GM04504 (cell line): ENCODE measurements at regions not wholly inside any gene's neighbourhood (a gene's known extent, or its start where the extent isn't known, plus 50 kb on each side); places are given as distances from the start of the nearest gene placed in this dataset.
"Not testable (repeated sequence)": the region's sequence is repeated elsewhere in the genome, so short reads cannot be mapped to it uniquely, and the experiment has no call there.

Source experiments
- DNase-seq: peaks from one replicate; pipeline ENCODE4 v3.0.0-alpha.2; 2012; ENCODE audit warnings: low read depth

DNA sequence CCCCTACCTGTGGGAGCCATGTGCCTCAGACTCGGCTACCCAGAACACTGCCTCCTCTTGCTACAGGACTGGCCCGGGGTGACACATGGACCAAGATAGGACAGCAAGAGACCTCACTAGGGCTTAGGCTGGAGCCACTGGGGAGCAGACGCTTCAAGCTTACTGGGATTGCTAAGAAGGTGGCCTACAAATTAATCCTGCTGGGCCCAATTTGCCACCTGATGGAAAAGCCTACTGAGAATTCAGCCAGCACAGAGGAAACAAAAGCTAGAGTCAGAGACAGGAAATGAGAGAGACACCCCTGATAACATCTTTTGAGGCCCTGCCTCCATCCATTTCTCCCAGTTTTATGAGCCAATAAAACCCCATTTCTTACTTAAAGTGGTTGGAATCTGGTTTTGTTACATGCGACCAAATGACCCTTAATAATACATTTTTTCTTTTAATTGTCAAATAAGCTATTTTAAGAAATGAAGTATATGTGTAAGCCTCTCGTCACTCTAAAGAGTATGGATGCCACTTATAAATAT, 282.1 kb downstream of the CXCL12 start:
- no peak for DNase-seq

DNA sequence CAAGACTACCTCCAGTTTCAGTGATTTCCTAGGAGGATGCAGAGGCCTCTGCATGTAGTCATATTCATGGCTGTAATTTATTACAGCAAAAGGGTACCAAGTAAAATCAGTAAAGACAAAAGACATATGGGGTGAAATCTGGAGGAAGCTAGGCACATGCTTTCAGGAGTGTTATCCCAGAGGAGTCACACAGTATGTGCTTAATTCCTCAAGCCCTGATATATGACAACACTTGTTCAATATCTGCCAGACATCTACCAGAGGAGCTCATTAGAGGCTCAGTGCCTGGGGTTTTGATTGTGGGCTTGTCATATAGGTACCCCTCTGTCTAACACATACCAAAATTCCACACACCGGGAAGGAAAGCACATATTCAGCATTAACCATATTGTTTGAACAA, 283.8 kb downstream of the CXCL12 start:
- no peak for DNase-seq

DNA sequence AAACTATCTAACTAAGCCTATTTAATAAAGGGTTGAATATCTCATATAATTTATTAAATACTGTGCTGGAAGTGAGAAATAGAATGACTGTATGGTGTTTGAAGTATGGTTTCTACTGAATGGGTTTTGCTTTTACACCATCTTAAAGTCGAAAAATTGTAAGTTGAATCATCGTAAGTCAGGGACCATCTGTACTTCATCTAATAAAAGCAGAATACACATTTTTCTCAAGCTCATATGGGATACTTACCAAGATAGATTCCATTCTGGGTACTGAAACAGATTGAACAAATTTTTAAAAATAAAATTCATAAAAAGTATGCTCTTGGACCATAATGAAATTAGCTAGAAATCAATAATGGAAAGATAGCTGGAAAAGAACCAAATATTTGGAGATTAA, 285.4 kb downstream of the CXCL12 start:
- no peak for DNase-seq

DNA sequence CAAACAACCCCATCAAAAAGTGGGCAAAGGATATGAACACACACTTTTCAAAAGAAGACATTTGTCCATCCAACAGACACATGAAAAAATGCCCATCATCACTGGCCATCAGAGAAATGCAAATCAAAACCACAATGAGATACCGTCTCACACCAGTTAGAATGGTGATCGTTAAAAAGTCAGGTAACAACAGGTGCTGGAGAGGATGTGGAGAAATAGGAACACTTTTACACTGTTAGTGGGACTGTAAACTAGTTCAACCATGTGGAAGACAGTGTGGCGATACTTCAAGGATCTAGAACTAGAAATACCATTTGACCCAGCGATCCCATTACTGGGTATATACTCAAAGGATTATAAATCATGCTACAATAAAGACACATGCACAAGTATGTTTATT, 288.7 kb downstream of the CXCL12 start:
- DNase-seq, result not testable (repeated sequence)

DNA sequence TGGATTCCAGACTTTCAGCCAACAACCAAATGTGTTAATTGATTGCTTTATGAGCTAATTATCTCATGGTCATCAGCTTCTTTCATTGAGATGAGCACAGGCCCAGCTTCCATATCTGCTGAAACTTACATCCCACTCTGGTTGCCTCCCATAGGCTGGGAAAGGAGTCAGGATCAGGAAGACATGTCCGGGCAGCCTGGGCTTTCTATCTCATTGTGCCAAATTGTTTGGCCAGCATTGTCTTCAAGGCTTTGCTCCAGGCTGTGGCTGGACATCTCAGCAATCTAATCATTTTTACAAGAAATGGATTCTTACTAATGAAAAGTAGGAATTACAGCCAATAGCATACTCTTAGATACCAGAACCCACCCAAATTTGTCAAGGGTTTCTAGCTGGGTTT, 295.2 kb downstream of the CXCL12 start:
- no peak for DNase-seq

DNA sequence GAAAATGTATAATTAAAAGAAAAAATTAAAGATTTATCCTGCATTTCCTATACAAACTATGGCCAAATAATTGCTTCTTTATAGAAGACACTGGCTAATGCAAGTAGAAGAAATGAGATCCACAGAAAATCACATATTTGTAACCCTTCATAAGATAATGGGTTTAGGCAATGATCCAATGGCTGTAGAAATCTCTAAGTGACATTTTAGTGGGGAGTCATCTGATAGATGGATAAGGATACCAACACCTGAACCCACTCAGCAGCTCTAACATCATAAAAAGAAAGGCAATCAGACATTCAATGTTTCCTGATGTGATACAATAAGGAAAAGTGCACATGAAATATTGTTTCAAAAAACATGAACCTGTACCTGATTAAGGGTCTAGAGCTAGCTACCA, 297.5 kb downstream of the CXCL12 start:
- DNase-seq, result no peak

DNA sequence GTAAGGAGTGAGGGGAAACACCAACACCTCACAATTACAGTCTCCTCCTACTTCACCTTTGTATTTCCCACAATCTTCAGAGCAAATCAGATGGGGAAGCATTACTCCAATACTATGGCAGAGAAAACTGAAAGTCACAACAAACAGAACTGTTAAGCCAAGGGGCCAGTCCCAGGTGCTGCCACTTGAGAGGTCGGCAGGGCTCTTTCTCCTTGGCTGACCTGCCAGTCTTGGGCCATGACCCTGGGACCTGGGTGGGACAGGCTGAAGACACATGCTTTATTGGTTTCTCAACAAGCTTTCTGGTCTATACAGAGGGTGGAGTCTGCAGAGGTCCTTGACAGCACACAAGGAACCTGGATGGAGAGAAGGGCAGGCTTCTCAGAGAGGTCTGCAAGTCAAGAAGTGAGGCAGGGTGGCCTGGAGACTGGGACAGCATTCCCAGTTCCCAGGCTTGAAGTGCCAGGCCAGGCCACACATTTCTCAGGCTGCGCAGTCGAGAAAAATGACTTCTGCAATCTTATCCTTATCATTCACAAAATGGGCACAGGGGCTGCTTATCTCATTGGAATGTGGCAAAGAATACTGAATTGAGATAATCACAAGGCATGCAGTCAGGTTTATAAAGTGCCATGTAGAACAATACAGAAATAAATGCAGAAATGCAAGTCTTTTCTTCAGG, 301.0 kb downstream of the CXCL12 start:
- no peak for DNase-seq

DNA sequence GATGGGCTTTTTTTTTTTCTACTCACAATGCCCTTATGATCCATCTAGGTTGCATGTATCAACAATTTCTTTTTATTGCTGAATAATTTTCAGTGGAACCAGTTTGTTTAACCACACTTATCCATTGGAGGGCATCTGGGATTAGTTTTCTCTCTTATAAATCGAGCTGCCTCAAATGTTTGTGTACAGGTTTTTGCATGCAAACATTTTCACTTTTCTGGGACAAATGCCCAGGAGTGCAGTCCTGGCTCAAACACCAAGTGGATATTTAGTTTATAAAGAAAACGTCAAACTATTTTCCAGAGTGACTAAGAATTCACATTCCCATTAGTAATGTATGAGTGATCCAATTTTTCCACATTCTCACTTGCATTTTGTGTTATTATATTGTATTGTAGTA, 313.4 kb downstream of the CXCL12 start:
- peak; percentile 89 for DNase-seq

DNA sequence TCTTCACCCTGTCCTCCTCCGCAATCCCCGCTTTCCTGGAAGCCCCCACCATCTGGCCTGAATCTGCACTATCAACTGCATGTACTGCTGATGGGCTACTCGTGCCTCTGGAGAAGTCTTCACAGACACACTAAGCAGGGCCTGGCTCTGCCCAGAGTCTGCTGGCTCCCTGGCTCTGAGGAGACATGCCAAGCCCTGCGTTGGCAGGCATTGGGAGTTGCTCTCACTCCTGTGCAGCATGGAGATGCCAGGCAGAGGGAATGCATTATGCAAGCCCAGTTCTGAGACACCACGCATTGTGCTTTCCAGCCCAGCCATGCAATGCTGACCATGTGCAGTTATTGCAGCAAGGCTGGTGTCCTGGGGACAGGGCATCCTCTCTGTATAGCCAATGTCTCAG, 314.6 kb downstream of the CXCL12 start:
- DNase-seq, result no peak

DNA sequence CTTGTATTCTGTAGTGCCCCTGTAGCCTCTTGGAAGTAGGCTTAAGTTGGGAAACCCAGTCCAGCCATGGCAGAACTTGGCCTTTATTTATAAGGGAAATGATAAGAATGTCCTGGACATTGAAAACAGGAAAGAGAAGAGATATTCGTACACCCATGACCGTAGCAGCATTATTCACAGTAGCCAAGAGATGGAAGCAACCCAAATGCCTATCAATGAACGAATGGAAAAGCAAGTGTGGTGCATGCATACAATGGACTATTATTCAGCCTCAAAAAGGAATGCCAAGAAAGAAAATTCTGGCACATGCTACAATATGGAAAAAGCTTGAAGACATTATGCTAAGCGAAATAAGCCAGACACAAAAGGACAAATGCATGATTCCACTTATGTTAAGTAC, 315.3 kb downstream of the CXCL12 start:
- no peak for DNase-seq

DNA sequence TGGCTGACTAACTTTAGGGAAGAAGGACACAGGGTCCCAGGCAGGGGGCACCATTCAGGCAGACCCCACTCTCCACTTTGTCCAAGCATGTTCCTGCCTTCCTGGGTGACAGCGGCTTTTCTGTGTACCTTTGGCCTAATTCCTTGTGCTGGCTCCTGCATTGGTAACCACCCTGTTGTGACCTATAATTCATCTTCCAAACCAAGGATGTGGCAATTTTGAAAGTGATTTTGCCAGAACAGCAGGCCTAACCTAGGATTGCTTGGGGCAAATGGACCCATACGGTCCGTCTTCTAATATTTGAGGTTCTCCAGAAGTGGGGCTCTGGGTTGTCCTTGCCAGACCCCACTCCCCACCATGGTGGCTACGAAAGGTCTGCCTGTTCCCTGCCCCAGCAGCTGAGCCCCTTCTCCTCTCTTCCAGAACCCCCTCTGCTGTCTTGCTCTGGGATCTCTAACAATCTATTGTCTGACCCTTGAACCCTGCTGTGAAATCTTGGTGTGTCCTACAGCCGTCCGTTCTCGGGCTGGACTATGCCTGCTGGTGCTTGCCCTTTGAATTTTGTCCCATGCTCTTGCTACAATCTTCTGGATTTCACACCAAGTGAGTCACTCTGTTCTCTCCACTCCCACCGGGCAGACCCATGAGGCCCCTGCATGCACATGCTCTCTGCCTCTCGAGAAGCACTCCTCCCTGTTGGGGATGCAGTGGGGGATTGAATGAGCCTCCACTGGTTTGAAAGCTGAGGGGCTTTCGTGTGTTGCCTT, 316.0 kb downstream of the CXCL12 start:
- no peak for DNase-seq

DNA sequence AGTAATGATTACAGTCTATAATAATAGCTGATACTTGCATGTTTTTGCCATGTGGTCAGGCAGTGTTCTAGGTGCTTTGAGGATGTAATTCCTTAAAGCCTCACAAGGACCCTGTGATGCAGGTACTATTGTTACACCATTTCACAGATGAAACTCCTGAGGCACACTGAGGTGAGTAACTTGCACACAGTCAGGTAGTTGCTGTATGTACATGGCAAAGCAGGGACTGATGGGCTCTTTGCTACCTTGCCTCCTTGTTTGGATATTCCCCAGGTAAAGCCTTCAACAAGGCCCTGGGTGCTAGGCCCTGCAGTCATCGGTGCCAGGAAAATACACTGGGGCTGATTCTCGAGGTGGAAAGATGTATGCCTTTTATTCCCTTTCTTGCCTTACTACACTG, 317.5 kb downstream of the CXCL12 start:
- DNase-seq, result no peak

DNA sequence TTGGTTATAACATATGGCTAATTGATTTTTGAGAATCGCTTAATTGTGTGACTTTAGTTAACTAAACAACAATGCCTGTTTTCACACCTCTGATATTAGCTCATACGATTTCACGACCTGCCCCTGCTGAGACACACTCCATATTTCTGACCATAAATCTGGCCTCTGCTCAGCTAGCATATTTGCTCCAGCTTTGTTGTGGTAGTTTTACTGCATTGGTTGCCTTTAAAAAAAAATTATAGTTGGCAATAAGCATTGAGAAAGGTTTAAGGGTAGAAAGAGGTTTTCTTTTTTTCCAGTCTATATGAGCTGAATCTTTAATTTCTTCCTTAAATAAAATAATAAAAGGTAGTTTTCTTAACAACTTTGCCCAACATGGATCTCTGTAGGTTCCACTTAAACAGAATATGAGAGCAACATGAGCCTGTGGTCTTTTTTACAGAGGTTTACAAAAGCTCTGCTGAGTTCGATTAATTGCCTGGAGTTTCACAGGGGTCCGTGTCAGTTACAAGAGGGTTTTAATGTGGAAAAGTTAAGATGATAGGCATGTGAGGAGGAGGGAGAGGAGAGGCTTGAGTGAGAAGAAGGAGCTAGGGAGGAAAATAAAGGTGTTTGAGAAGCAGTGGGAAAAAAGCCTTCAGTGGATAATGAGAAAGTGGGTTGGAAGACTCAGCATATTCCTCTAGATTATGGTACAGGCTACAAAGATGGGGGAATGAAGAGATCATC, 318.2 kb downstream of the CXCL12 start:
- no peak for DNase-seq

DNA sequence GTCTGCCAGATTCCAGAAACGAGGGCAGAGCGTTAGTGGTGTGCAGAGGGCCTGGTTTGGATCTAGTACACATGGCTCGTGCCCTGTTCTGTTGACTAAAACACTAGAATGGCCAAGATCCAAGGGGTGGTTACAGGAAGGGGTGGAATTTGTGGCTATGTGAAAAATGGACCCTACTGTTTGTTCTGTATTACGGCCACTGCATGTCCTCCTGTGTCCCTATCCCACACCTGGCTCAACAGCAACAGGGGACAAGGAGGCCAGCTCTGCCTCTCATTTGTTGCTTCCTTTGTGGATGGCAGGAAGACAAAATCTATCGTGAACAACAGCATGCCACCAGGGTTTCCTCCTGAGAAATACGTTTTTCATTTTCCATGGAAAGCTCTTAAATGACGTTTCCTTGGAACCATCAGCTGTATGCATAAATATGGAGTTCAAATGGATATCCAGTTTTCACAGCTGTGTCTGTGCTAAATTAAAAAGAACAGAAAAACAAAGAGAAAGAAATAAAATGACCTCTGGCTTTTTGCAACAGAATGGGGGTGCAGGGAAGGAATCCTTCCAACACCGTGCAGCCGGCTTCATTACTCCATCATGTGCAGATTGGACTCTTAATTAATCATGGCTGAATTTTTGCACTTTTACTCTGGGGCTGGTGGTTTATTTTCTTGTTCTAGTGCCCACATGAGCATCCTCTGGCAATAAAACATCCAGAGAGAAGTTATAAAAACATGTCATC, 318.9 kb downstream of the CXCL12 start:
- no peak for DNase-seq

DNA sequence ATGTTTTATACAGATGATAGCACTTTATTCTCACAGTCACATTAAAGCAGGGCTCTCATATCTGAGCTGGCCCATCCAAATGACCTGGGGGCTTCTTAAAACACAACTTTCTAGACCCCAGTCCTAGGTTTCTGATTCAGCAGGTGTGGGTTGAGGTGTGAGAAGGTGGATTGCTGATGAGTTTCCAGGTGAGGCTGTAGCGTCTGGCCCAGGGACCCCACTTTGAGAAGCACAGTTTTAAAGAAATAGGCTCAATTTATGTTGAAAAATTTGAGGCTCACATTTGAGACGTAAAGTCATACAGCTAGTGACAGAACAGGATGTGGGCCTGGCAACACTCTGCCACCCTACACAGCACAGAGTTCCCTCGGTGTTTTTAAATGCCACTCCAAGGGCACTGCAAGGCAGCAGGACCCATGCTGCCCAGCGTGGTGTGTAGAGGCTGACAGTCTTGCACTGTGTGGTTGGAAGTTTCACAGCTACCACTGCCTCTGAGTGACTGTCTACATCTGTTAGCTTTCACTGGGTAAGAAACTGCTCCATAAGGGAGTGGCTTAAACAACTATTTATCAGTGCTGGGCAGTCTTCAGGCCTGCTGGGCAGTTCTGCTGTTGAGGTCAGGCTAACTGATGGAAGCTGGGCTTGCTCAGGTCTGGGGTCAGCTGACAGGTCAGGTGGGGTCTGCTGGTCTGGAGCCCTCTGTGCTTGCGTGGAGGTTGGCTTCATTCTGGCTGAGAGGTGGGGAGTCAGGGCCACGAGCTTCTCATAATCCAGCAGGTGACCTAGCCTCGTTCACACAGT, 319.7 kb downstream of the CXCL12 start:
- DNase-seq, result no peak

DNA sequence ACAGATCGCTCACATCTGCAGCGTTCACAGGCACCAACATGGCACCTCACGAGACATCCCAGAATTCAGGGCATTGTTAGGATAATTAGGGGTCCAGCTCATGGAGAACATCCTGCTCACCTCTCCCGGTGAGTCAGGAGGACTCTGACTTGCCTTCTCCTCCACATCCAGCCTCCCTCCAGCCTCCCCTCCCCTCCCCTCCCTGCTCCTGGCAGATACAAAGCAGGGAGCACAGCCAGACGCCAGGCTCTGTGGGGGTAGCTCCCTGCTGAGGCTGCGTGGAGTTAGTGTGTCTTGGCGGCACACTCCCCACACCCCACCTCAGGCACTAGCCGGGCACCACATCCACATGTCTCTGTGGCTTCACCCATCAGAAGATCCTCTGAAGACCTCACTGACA, 320.6 kb downstream of the CXCL12 start:
- no peak for DNase-seq

DNA sequence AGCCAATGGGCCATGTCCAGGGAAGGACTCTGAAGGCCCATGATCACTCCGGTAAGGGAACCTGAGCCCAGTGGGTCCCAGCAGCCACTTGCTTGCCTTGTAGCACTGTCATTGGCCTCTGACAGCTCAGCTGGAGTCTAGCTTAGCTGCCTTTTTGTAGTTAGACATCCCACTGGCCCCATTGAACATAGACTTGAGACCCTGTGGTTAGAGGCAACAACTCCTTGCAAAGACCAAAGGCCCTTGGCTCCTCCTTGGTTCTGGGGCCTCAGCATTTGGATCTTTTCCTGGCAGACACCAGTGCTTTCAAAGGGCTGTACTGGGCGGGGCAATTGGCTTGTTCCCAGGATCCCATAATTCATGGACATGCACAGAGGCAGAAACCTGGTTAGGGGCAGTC, 321.2 kb downstream of the CXCL12 start:
- DNase-seq, result no peak

DNA sequence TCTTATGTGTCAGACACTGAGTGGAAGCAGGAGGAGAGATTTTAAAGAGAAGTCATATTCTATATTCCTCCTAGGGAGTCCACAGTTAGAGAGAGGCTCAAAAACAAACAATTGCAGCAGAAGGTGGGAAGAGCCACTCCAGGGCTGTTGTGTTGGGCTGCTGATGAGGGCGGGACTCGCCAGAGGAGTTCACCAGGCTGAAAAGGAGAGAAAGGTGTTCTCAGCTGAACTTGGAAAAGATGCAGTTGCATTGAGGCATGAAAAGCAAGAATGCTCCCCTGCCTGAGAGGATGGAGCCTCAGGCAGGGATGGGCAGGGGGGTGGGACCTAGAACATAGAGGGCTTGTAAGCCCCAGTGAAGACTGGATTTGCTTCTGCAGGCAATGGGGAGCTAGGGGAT, 324.2 kb downstream of the CXCL12 start:
- DNase-seq, result no peak

DNA sequence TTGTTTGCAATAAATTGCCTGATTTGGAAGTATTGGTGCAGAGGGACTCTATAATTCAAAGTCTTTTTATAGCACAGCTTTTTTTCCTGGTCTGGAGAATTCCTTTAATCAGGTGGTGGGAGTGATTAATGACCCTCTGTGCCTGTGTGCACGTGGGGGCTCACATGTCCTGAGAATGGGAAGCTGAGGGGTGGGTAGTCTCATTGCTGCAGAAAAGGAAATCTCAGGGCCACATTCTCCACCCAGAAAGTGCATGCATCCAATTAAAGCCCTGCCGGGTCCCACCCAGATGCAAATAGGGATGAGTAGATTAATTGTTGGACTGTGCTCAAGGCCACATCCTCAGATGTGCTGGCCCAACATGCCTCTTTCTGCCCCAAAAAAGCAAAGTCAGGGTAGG, 324.7 kb downstream of the CXCL12 start:
- DNase-seq, result no peak

DNA sequence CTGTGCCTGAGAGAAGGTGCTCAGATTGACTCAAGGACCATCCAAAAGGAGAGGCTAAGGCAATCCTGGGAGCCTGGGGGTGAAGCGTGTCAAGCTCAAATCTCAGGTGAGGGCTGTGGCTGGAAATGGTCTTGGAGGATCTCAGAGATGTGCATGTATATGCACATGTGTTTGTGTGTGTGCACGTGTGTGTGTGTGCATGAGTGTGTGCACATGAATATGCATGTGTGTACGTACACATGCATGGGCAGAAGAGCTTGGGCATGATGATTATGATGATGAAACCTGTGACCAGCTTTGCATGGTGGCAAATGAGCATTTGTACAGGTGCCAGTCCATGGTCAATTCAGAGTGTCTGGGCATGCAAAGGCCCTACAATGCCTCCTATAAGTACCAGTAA, 326.6 kb downstream of the CXCL12 start:
- DNase-seq, result no peak
